ENCODE measurements at regions not wholly inside any gene's neighbourhood (a gene's known extent, or its start where the extent isn't known, plus 50 kb on each side); places are given as distances from the start of the nearest gene placed in this dataset.

DNA sequence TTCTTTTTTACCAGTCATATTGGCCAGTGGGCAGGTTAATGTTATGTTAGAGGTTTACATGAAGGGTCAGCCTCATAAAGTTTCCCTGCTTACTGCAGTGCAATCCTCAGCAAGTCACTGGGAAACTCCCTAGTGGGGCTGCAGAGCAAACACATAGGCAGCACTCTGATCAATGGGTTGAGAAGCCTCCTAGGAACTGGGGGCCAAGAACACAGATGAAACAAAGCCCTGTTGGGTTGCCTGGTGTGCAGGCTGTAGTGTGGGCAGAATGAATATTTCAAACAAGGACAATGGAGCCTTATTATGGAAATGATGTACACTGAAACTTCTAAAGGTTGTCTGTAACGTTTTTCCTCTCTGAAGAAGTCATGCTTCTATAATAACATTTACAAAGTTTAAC lies 431.6 kb upstream of the PTBP2 start:
- DNase-seq: no peak
- H3K27me3 ChIP-seq: no peaks in the 10 kb centered on the region

GRCh38 chr1:96290801-96291200 lies 430.8 kb upstream of the PTBP2 start:
- H3K9me3 ChIP-seq: no peaks in the 10 kb centered on the region
- no peak for DNase-seq
- no peak overlapping the region for H3K4me3 ChIP-seq (ENCODE audit: low read depth, low read length)
- TF ChIP-seq, protein P1, sequence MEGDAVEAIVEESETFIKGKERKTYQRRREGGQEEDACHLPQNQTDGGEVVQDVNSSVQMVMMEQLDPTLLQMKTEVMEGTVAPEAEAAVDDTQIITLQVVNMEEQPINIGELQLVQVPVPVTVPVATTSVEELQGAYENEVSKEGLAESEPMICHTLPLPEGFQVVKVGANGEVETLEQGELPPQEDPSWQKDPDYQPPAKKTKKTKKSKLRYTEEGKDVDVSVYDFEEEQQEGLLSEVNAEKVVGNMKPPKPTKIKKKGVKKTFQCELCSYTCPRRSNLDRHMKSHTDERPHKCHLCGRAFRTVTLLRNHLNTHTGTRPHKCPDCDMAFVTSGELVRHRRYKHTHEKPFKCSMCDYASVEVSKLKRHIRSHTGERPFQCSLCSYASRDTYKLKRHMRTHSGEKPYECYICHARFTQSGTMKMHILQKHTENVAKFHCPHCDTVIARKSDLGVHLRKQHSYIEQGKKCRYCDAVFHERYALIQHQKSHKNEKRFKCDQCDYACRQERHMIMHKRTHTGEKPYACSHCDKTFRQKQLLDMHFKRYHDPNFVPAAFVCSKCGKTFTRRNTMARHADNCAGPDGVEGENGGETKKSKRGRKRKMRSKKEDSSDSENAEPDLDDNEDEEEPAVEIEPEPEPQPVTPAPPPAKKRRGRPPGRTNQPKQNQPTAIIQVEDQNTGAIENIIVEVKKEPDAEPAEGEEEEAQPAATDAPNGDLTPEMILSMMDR (IDR thresholded peaks at IDR 0.05; ENCODE audit: low read depth, low read length): no peak
- no peaks in the 10 kb centered on the region for H3K4me1 ChIP-seq
- no peaks in the 10 kb centered on the region for H3K36me3 ChIP-seq
- H3K27me3 ChIP-seq: no peaks in the 10 kb centered on the region

More for the DNA sequence above, 431.6 kb upstream of the PTBP2 start:
- Histone ChIP-seq H3K36me3 (no peaks in the 10 kb centered on the region), H3K4me3 (ENCODE audit: low read depth, low read length) (no peak overlapping the region), H3K9me3 (no peaks in the 10 kb centered on the region), H3K4me1 (no peaks in the 10 kb centered on the region)
- TF ChIP-seq, protein P1 (IDR thresholded peaks at IDR 0.05; ENCODE audit: low read depth, low read length): no peak

DNA sequence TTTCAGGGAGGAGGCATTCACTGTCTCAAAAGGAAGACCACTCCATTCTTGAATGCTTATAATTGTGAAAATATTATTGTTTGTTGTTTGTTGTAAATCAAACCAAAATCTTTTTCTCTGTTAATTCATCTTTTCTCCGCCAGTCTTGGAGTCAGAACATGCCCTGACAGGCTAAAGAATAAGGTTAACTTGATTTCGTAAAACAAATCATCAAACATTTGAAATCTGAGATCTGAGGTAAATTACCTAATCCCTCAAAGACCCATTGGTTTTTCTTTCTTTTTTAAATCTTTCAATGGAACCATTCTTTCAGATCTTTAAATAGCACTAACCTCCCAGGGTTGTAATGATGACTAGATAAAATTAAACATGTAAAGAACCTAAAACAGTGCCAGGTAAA lies 430.1 kb upstream of the PTBP2 start:
- H3K36me3 ChIP-seq: no peaks in the 10 kb centered on the region
- no peak overlapping the region for H3K4me3 ChIP-seq (ENCODE audit: low read depth, low read length)
- no peaks in the 10 kb centered on the region for H3K9me3 ChIP-seq
- H3K27me3 ChIP-seq: no peaks in the 10 kb centered on the region
- no peak for DNase-seq
- TF ChIP-seq, protein P1 (IDR thresholded peaks at IDR 0.05; ENCODE audit: low read depth, low read length): no peak
- no peaks in the 10 kb centered on the region for H3K4me1 ChIP-seq

DNA sequence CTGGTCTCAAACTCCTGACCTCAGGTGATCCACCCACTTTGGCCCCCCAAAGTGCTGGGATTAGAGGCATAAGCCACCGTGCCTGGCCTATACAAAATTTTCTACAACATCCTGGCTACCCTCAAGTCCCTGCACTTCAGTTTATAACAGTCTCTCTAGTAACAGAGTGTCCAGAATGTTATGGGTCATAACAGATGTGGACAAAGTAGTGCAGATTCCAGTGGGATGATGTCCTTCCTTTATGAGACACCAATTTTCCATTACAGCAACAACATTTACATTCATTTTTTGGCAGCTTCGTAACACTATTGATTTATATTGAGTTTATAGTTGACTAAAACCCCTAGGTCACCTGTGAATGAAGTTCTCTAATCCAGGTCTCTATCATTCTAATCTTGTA lies 429.4 kb upstream of the PTBP2 start:
- TF ChIP-seq, protein P1 (IDR thresholded peaks at IDR 0.05; ENCODE audit: low read depth, low read length): no peak
- H3K27me3 ChIP-seq: no peaks in the 10 kb centered on the region
- H3K4me3 ChIP-seq (ENCODE audit: low read depth, low read length): no peak overlapping the region
- no peak for DNase-seq
- H3K4me1 ChIP-seq: no peaks in the 10 kb centered on the region
- no peaks in the 10 kb centered on the region for H3K9me3 ChIP-seq
- H3K36me3 ChIP-seq: no peaks in the 10 kb centered on the region

- Histone ChIP-seq H3K4me3 (ENCODE audit: low read depth, low read length) (no peak overlapping the region), H3K4me1 (no peaks in the 10 kb centered on the region), H3K36me3 (no peaks in the 10 kb centered on the region), H3K9me3 (no peaks in the 10 kb centered on the region), H3K27me3 (no peaks in the 10 kb centered on the region)
- TF ChIP-seq, protein P1 (IDR thresholded peaks at IDR 0.05; ENCODE audit: low read depth, low read length): no peak
- no peak for DNase-seq
These were observed 424.6 kb upstream of the PTBP2 start for GRCh38 chr1:96296991-96297390.

GRCh38 chr1:96306809-96307560 lies 414.6 kb upstream of the PTBP2 start:
- Histone ChIP-seq H3K36me3 (no peaks in the 10 kb centered on the region), H3K9me3 (no peaks in the 10 kb centered on the region), H3K4me3 (ENCODE audit: low read depth, low read length) (no peak overlapping the region), H3K4me1 (no peaks in the 10 kb centered on the region), H3K27me3 (no peaks in the 10 kb centered on the region)
- TF ChIP-seq, protein P1 (IDR thresholded peaks at IDR 0.05; ENCODE audit: low read depth, low read length): no peak
- DNase-seq: no peak
